Endothelial cell of umbilical vein (primary cell): ENCODE measurements at regions not wholly inside any gene's neighbourhood (a gene's known extent, or its start where the extent isn't known, plus 50 kb on each side); places are given as distances from the start of the nearest gene placed in this dataset.

ENCODE experiments used
- BruUV-seq: library from RNA; stranded (reverse); fragments of 400-500 nt; replicated peaks from 2 replicates; lab custom pipeline; 2021; lab: Mats Ljungman, UMichigan
- CTCF ChIA-PET: fragments of 300-600, 350-600 bp; sonication (Branson Sonifier 250); formaldehyde crosslinking; loops from one replicate; lab custom pipeline; 2021; ENCODE audit warnings: antibody characterized with exemption, inconsistent platforms; lab: Charles Lee
- POLR2A ChIA-PET: fragments of 300-600, 350-600 bp; sonication (Branson Sonifier 250); formaldehyde crosslinking; loops from one replicate; lab custom pipeline; 2021; ENCODE audit warnings: antibody characterized with exemption, inconsistent platforms; lab: Charles Lee
- DNase-seq: peaks from one replicate; pipeline ENCODE4 v3.0.0-alpha.2; 2011; ENCODE audit warnings: low read depth, low spot score
- FAIRE-seq: peaks from 2 replicates; lab custom pipeline; 2011; peaks lifted over from hg19 to GRCh38; lab: Jason Lieb, UNC
- H2AFZ ChIP-seq: 2 replicates; pipeline ENCODE4 v1.6.0; 2012; ENCODE audit warnings: low read depth, low read length, control low read depth, inconsistent platforms
- H3K27ac ChIP-seq: 2 replicates; pipeline ENCODE4 v1.5.1; 2011; ENCODE audit warnings: low read depth, mild to moderate bottlenecking, control low read depth, low read length, moderate library complexity; ENCODE audit not compliant: insufficient read depth
- H3K27me3 ChIP-seq, 2 experiments: 2 replicates each; pipeline versions ENCODE4 v1.6.0 to v1.6.1; 2011; ENCODE audit warnings: low read length in 2 of 2, mixed read lengths in 1 of 2; ENCODE audit not compliant: control insufficient read depth in 2 of 2, insufficient read depth in 2 of 2
- H3K36me3 ChIP-seq, 2 experiments: 2 replicates in 1 of 2; 3 replicates in 1 of 2; pipeline ENCODE4 v1.5.1; 2011; ENCODE audit warnings: low read length in 2 of 2, mild to moderate bottlenecking in 1 of 2, moderate library complexity in 1 of 2; ENCODE audit not compliant: control insufficient read depth in 2 of 2, insufficient read depth in 2 of 2; ENCODE audit errors: extremely low read depth in 1 of 2
- H3K4me1 ChIP-seq: 3 replicates; pipeline ENCODE4 v1.5.1; 2011; ENCODE audit warnings: mild to moderate bottlenecking, low read length; ENCODE audit not compliant: control insufficient read depth, insufficient read depth; ENCODE audit errors: extremely low read depth
- H3K4me2 ChIP-seq: 2 replicates; pipeline ENCODE4 v1.6.1; 2011; ENCODE audit warnings: low read length, control low read depth, mixed read lengths; ENCODE audit not compliant: insufficient read depth
- H3K4me3 ChIP-seq, 3 experiments: fragments of 200-600 bp in 1 of 3; sonication (generic), shearing (Covaris generic) in 1 of 3; replicated peaks in 1 of 3; 2 replicates each; pipeline ENCODE4 v1.5.1; 2011 to 2016; ENCODE audit warnings: control low read depth in 3 of 3, low read length in 3 of 3, mild to moderate bottlenecking in 2 of 3, inconsistent platforms in 1 of 3, low read depth in 1 of 3, moderate library complexity in 1 of 3; ENCODE audit not compliant: insufficient read depth in 1 of 3
- H3K79me2 ChIP-seq: 2 replicates; pipeline ENCODE4 v1.6.0; 2012; ENCODE audit warnings: low read length, inconsistent platforms; ENCODE audit not compliant: control insufficient read depth, insufficient read depth
- H3K9ac ChIP-seq: replicated peaks from 2 replicates; pipeline ENCODE3; 2011; ENCODE audit warnings: low read length, control low read depth; ENCODE audit not compliant: insufficient read depth; ENCODE audit errors: extremely low read depth
- H3K9me1 ChIP-seq: replicated peaks from 3 replicates; pipeline ENCODE4 v1.6.0; 2011; ENCODE audit warnings: mild to moderate bottlenecking, low read length; ENCODE audit not compliant: control insufficient read depth, insufficient read depth; ENCODE audit errors: extremely low read depth
- H3K9me3 ChIP-seq: replicated peaks from 2 replicates; pipeline ENCODE4 v1.5.1; 2012; ENCODE audit warnings: low read length, inconsistent platforms; ENCODE audit not compliant: control insufficient read depth, insufficient read depth
- H4K20me1 ChIP-seq: replicated peaks from 2 replicates; pipeline ENCODE3; 2011; ENCODE audit warnings: mild to moderate bottlenecking, low read length; ENCODE audit not compliant: control insufficient read depth, insufficient read depth; ENCODE audit errors: extremely low read depth
- EZH2 ChIP-seq: IDR thresholded peaks from 2 replicates; pipeline ENCODE4 v1.6.1; 2012; ENCODE audit warnings: borderline replicate concordance, low read depth, mild to moderate bottlenecking, moderate library complexity, low read length, inconsistent platforms; ENCODE audit not compliant: severe bottlenecking
- FOS ChIP-seq: IDR thresholded peaks from 2 replicates; pipeline ENCODE4 v1.6.1; 2011; ENCODE audit warnings: mild to moderate bottlenecking, low read length, moderate library complexity, borderline replicate concordance; ENCODE audit not compliant: insufficient read depth
- GATA2 ChIP-seq: IDR thresholded peaks from 2 replicates; pipeline ENCODE4 v1.7.0; 2011; ENCODE audit warnings: low read depth, mild to moderate bottlenecking, moderate library complexity, mixed read lengths, low read length; ENCODE audit not compliant: insufficient read length, insufficient read depth
- JUN ChIP-seq: IDR thresholded peaks from 2 replicates; pipeline ENCODE4 v1.6.1; 2011; ENCODE audit warnings: borderline replicate concordance, low read depth; ENCODE audit not compliant: insufficient read length, insufficient read depth
- MYC ChIP-seq: IDR thresholded peaks from one replicate; pipeline ENCODE4 v1.6.1; 2011; ENCODE audit warnings: mild to moderate bottlenecking, low read depth, low read length
- POLR2A ChIP-seq: IDR thresholded peaks from 2 replicates; pipeline ENCODE4 v1.6.1; 2012; ENCODE audit warnings: low read depth, mild to moderate bottlenecking, control low read depth, low read length
- POLR2AphosphoS5 ChIP-seq: IDR thresholded peaks from 2 replicates; pipeline ENCODE4 v1.6.1; 2012; ENCODE audit warnings: low read depth, mild to moderate bottlenecking, control low read depth, low read length, moderate library complexity; ENCODE audit not compliant: insufficient read depth
- dilution Hi-C: fragments of 300-500 bp; cut with MboI; formaldehyde crosslinking; loops from one replicate; pipeline ENCODE4 v1.15.0; 2019; ENCODE audit warnings: low sequenced_read_pairs; ENCODE audit not compliant: extremely low pct_ligation_motif_present
- intact Hi-C: fragments of 100-400 bp; cut with micrococcal nuclease; formaldehyde crosslinking; loops from one replicate; pipeline ENCODE4 v1.10.0; 2022
- TF ChIP-seq, protein P1 (sequence below), 2 donors: IDR thresholded peaks; 1 replicate in 1 of 2; 2 replicates in 1 of 2; pipeline ENCODE4 v1.5.1; 2011; ENCODE audit warnings: low read length in 2 of 2, mild to moderate bottlenecking in 2 of 2, moderate library complexity in 2 of 2, control low read depth in 1 of 2, inconsistent platforms in 1 of 2, low read depth in 1 of 2; ENCODE audit not compliant: insufficient read depth in 1 of 2; ENCODE audit errors: extremely low read depth in 1 of 2
- TF ChIP-seq, protein P2 (sequence below): IDR thresholded peaks from 2 replicates; pipeline ENCODE4 v1.6.1; 2011; ENCODE audit not compliant: insufficient read depth, insufficient read length

DNA sequence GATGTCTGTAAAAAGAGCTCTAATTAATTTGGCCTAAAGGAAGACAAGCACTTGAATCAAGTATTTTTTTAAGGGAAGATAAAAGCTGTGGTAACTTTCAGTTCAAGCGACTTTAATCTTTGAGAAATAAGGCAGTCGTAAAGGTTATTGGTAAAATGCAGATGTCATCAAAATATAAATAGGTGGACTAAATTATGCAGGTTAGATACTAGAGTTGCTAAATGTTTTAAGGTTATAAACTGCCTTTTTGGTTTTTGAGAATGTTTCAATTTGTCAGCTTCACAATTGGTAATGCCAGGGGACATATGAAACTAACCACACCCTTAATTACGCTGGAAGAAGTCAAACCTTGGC lies 159.5 kb upstream of the OLIG3 start:
- POLR2A ChIA-PET: no interaction called here
- H3K9me1 ChIP-seq: no peaks in the 10 kb centered on the region
- TF ChIP-seq, protein P1, sequence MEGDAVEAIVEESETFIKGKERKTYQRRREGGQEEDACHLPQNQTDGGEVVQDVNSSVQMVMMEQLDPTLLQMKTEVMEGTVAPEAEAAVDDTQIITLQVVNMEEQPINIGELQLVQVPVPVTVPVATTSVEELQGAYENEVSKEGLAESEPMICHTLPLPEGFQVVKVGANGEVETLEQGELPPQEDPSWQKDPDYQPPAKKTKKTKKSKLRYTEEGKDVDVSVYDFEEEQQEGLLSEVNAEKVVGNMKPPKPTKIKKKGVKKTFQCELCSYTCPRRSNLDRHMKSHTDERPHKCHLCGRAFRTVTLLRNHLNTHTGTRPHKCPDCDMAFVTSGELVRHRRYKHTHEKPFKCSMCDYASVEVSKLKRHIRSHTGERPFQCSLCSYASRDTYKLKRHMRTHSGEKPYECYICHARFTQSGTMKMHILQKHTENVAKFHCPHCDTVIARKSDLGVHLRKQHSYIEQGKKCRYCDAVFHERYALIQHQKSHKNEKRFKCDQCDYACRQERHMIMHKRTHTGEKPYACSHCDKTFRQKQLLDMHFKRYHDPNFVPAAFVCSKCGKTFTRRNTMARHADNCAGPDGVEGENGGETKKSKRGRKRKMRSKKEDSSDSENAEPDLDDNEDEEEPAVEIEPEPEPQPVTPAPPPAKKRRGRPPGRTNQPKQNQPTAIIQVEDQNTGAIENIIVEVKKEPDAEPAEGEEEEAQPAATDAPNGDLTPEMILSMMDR (IDR thresholded peaks at IDR 0.05; ENCODE audit: extremely low read depth in 1 of 2, insufficient read depth in 1 of 2, low read depth in 1 of 2, low read length in 2 of 2): no peak
- TF ChIP-seq EZH2 (no peak), JUN (no peak), POLR2A (no peak), POLR2AphosphoS5 (no peak), FOS (no peak), MYC (no peak), GATA2 (no peak)
- TF ChIP-seq, protein P2, sequence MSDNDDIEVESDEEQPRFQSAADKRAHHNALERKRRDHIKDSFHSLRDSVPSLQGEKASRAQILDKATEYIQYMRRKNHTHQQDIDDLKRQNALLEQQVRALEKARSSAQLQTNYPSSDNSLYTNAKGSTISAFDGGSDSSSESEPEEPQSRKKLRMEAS: no peak
- DNase-seq (no peak), FAIRE-seq (no peak)
- peaks cover 0 to 3% of the 10 kb centered on the region in 2 experiments for H3K27me3 ChIP-seq
- H3K36me3 ChIP-seq: no peaks in the 10 kb centered on the region
- no peak overlapping the region for H2AFZ ChIP-seq
- CTCF ChIA-PET: no interaction called here
- H3K4me1 ChIP-seq: no peaks in the 10 kb centered on the region
- no peak overlapping the region for H3K9ac ChIP-seq
- no peak overlapping the region for H3K4me3 ChIP-seq
- no peaks in the 10 kb centered on the region for H4K20me1 ChIP-seq
- H3K9me3 ChIP-seq: no peaks in the 10 kb centered on the region
- no peaks in the 10 kb centered on the region for H3K79me2 ChIP-seq
- intact Hi-C loops: no loop called here
- no TSS peak for BruUV-seq
- dilution Hi-C loops: no loop called here
- H3K27ac ChIP-seq: no peak overlapping the region
- H3K4me2 ChIP-seq: no peak overlapping the region
